ENCODE measurements at regions not wholly inside any gene's neighbourhood (a gene's known extent, or its start where the extent isn't known, plus 50 kb on each side); places are given as distances from the start of the nearest gene placed in this dataset.

- in situ Hi-C loops (cut with MboI; ENCODE audit: low pct_unique_long_range_greater_than_20kb, low sequenced_read_pairs) = no loop called here
- DNase-seq = no peak
These were observed 80.6 kb upstream of the DHX15 start for GRCh38 chr4:24664956-24665355.

GRCh38 chr4:24666316-24666715, 82.0 kb upstream of the DHX15 start:
- in situ Hi-C loops (cut with MboI; ENCODE audit: low pct_unique_long_range_greater_than_20kb, low sequenced_read_pairs) = no loop called here

GRCh38 chr4:24666816-24667477, 82.6 kb upstream of the DHX15 start:
- DNase-seq = no peak
- in situ Hi-C loops (cut with MboI; ENCODE audit: low pct_unique_long_range_greater_than_20kb, low sequenced_read_pairs) = no loop called here

More at GRCh38 chr4:24666316-24666715, 82.0 kb upstream of the DHX15 start:
- DNase-seq = no peak

- in situ Hi-C loops (cut with MboI; ENCODE audit: low pct_unique_long_range_greater_than_20kb, low sequenced_read_pairs) = no loop called here
- no peak for DNase-seq
These were observed 84.6 kb upstream of the DHX15 start for GRCh38 chr4:24668956-24669355.

GRCh38 chr4:24669751-24670150, 85.4 kb upstream of the DHX15 start:
- no peak for DNase-seq
- in situ Hi-C loops (cut with MboI; ENCODE audit: low pct_unique_long_range_greater_than_20kb, low sequenced_read_pairs) = no loop called here

- in situ Hi-C loops (cut with MboI; ENCODE audit: low pct_unique_long_range_greater_than_20kb, low sequenced_read_pairs) = no loop called here
- peak; percentile 18 for DNase-seq
These were observed 87.5 kb upstream of the DHX15 start for GRCh38 chr4:24671849-24672248.

- in situ Hi-C loops (cut with MboI; ENCODE audit: low pct_unique_long_range_greater_than_20kb, low sequenced_read_pairs) = no loop called here
- no peak for DNase-seq
These were observed 88.5 kb upstream of the DHX15 start for GRCh38 chr4:24672880-24673279.

GRCh38 chr4:24674279-24674678, 89.9 kb upstream of the DHX15 start:
- peak; percentile 55 for DNase-seq

GRCh38 chr4:24675721-24676389, 91.5 kb upstream of the DHX15 start:
- peak; percentile 45 for DNase-seq
- in situ Hi-C loops (cut with MboI; ENCODE audit: low pct_unique_long_range_greater_than_20kb, low sequenced_read_pairs) = loop anchor here (25.0 kb wide), 1 partner anchor 189 kb away; no protein-coding TSS in a partner anchor

More at GRCh38 chr4:24674279-24674678, 89.9 kb upstream of the DHX15 start:
- in situ Hi-C loops (cut with MboI; ENCODE audit: low pct_unique_long_range_greater_than_20kb, low sequenced_read_pairs) = no loop called here

GRCh38 chr4:24677909-24678308, 93.6 kb upstream of the DHX15 start:
- in situ Hi-C loops (cut with MboI; ENCODE audit: low pct_unique_long_range_greater_than_20kb, low sequenced_read_pairs) = loop anchor here (25.0 kb wide), 1 partner anchor 191 kb away; no protein-coding TSS in a partner anchor
- no peak for DNase-seq

- no peak for DNase-seq
- in situ Hi-C loops (cut with MboI; ENCODE audit: low pct_unique_long_range_greater_than_20kb, low sequenced_read_pairs) = loop anchor here (25.0 kb wide), 1 partner anchor 194 kb away; no protein-coding TSS in a partner anchor
These were observed 96.5 kb upstream of the DHX15 start for GRCh38 chr4:24680746-24681448.

- DNase-seq = peak; percentile 59
- in situ Hi-C loops (cut with MboI; ENCODE audit: low pct_unique_long_range_greater_than_20kb, low sequenced_read_pairs) = loop anchor here (25.0 kb wide), 1 partner anchor 196 kb away; no protein-coding TSS in a partner anchor
These were observed 98.8 kb upstream of the DHX15 start for GRCh38 chr4:24683116-24683515.

GRCh38 chr4:24686866-24687692, 102.7 kb upstream of the DHX15 start:
- in situ Hi-C loops (cut with MboI; ENCODE audit: low pct_unique_long_range_greater_than_20kb, low sequenced_read_pairs) = loop anchor here (25.0 kb wide), 1 partner anchor 200 kb away; no protein-coding TSS in a partner anchor
- peak; percentile 52 for DNase-seq

- in situ Hi-C loops (cut with MboI; ENCODE audit: low pct_unique_long_range_greater_than_20kb, low sequenced_read_pairs) = loop anchor here (25.0 kb wide), 1 partner anchor 201 kb away; no protein-coding TSS in a partner anchor
- no peak for DNase-seq
These were observed 104.1 kb upstream of the DHX15 start for GRCh38 chr4:24688453-24688852.

- in situ Hi-C loops (cut with MboI; ENCODE audit: low pct_unique_long_range_greater_than_20kb, low sequenced_read_pairs) = loop anchor here (25.0 kb wide), 1 partner anchor 202 kb away; no protein-coding TSS in a partner anchor
- no peak for DNase-seq
These were observed 104.9 kb upstream of the DHX15 start for GRCh38 chr4:24689212-24689611.

- in situ Hi-C loops (cut with MboI; ENCODE audit: low pct_unique_long_range_greater_than_20kb, low sequenced_read_pairs) = loop anchor here (25.0 kb wide), 1 partner anchor 203 kb away; no protein-coding TSS in a partner anchor
- DNase-seq = no peak
These were observed 104.9 kb upstream of the SOD3 start for GRCh38 chr4:24690436-24690835.

GRCh38 chr4:24693636-24694035, 101.7 kb upstream of the SOD3 start:
- DNase-seq = no peak
- in situ Hi-C loops (cut with MboI; ENCODE audit: low pct_unique_long_range_greater_than_20kb, low sequenced_read_pairs) = loop anchor here (25.0 kb wide), 1 partner anchor 206 kb away; no protein-coding TSS in a partner anchor

- DNase-seq = no peak
- in situ Hi-C loops (cut with MboI; ENCODE audit: low pct_unique_long_range_greater_than_20kb, low sequenced_read_pairs) = no loop called here
These were observed 95.3 kb upstream of the SOD3 start for GRCh38 chr4:24700118-24700517.

- in situ Hi-C loops (cut with MboI; ENCODE audit: low pct_unique_long_range_greater_than_20kb, low sequenced_read_pairs) = no loop called here
- no peak for DNase-seq
These were observed 93.7 kb upstream of the SOD3 start for GRCh38 chr4:24701683-24702082.
